Lung (tissue), 11 donors: ENCODE measurements at regions not wholly inside any gene's neighbourhood (a gene's known extent, or its start where the extent isn't known, plus 50 kb on each side); places are given as distances from the start of the nearest gene placed in this dataset.

ENCODE experiments used
- ATAC-seq: fragments of 200-7000 bp; cut with Tn5 transposase; one replicate; pipeline ENCODE4 v1.9.1; 2020; ENCODE audit warnings: moderate number of reproducible peaks; ENCODE audit not compliant: insufficient read depth, low FRiP score
- DNase-seq, 3 donors: peaks; one replicate each; pipeline ENCODE4 v3.0.0-alpha.2; 2013 to 2017
- H3K27ac ChIP-seq, 2 donors: one replicate each; pipeline ENCODE4 v1.5.1; 2013; ENCODE audit warnings: mild to moderate bottlenecking in 2 of 2, moderate library complexity in 2 of 2, control low read depth in 1 of 2, inconsistent platforms in 1 of 2, low read depth in 1 of 2, low read length in 1 of 2
- H3K27me3 ChIP-seq, 3 donors: one replicate each; pipeline ENCODE4 v1.5.1; 2013; ENCODE audit warnings: low read length in 2 of 3; ENCODE audit not compliant: control insufficient read depth in 3 of 3, insufficient read depth in 3 of 3
- H3K36me3 ChIP-seq, 4 donors: one replicate each; pipeline ENCODE4 v1.5.1; 2013; ENCODE audit warnings: low read length in 4 of 4, mild to moderate bottlenecking in 1 of 4, moderate library complexity in 1 of 4; ENCODE audit not compliant: control insufficient read depth in 4 of 4, insufficient read depth in 4 of 4
- H3K4me1 ChIP-seq, 5 donors: one replicate each; pipeline ENCODE4 v1.5.1; 2013; ENCODE audit warnings: low read length in 5 of 5, mild to moderate bottlenecking in 2 of 5, moderate library complexity in 1 of 5; ENCODE audit not compliant: control insufficient read depth in 5 of 5, insufficient read depth in 5 of 5
- H3K4me3 ChIP-seq: one replicate; pipeline ENCODE4 v1.5.1; 2013; ENCODE audit warnings: mild to moderate bottlenecking, control low read depth, moderate library complexity
- H3K9ac ChIP-seq, 2 donors: one replicate each; pipeline ENCODE4 v1.5.1; 2013; ENCODE audit warnings: low read length in 2 of 2, control low read depth in 1 of 2; ENCODE audit not compliant: insufficient read depth in 1 of 2
- H3K9me3 ChIP-seq, 4 donors: one replicate each; pipeline ENCODE4 v1.5.1; 2013; ENCODE audit warnings: low read length in 3 of 4, mild to moderate bottlenecking in 1 of 4, moderate library complexity in 1 of 4; ENCODE audit not compliant: control insufficient read depth in 4 of 4, insufficient read depth in 3 of 4
- CTCF ChIP-seq: IDR thresholded peaks from 2 replicates; pipeline ENCODE4 v1.5.1; 2012; ENCODE audit warnings: mild to moderate bottlenecking; ENCODE audit errors: control extremely low read depth, extremely low read depth
- WGBS, 2 donors: extraction: QIAGEN DNeasy Blood & Tissue Kit; methylation state at CpG; one replicate each; pipeline ENCODE4 v1.1.7; 2013; 5-methylcytosine and 5-hydroxymethylcytosine counted together
- donor health status: control.
- donor health status: control.
- donor health status: Bipolar disorder and iron deficiency.
- donor health status: healthy.
- donor health status: DM: yes; HTN: yes; CAD: no.

- Histone ChIP-seq H3K27ac (peak overlapping the region in 1 of 2 donors; percentile 9), H3K9ac (no peak overlapping the region), H3K36me3 (no peaks in the 10 kb centered on the region), H3K27me3 (no peaks in the 10 kb centered on the region), H3K4me1 (peaks cover 0 to 29% (median 9%) of the 10 kb centered on the region in 5 donors), H3K4me3 (no peak overlapping the region), H3K9me3 (peaks cover 0 to 2% (median 0%) of the 10 kb centered on the region in 4 donors)
- ATAC-seq (no peak), DNase-seq (peak; percentile 61 to 93 (median 93))
- WGBS, 2 donors: 43 to 70% methylated on average over 5 of the region's 5 CpGs
- no peak for TF ChIP-seq CTCF
Measured at GRCh38 chr2:21646345-21646744, 522.6 kb downstream of the TDRD15 start.

- no peak for ATAC-seq
- Histone ChIP-seq H3K9me3 (peaks cover 0 to 2% (median 0%) of the 10 kb centered on the region in 4 donors), H3K27ac (no peak overlapping the region), H3K9ac (no peak overlapping the region), H3K27me3 (no peaks in the 10 kb centered on the region), H3K4me1 (peaks cover 0 to 22% (median 9%) of the 10 kb centered on the region in 5 donors), H3K4me3 (no peak overlapping the region), H3K36me3 (no peaks in the 10 kb centered on the region)
- no peak for DNase-seq
- no peak for TF ChIP-seq CTCF
- WGBS, 2 donors: 45 to 62% methylated on average over 4 of the region's 4 CpGs
Measured at GRCh38 chr2:21650569-21650968, 526.8 kb downstream of the TDRD15 start.

- H3K27me3 ChIP-seq: no peaks in the 10 kb centered on the region
- no peaks in the 10 kb centered on the region for H3K36me3 ChIP-seq
- no peaks in the 10 kb centered on the region for H3K9me3 ChIP-seq
- ATAC-seq (no peak), DNase-seq (no peak)
- no peak for TF ChIP-seq CTCF
- 88 to 90% methylated on average over 4 of the region's 4 CpGs for WGBS, 2 donors
- H3K9ac ChIP-seq: no peak overlapping the region
- H3K4me3 ChIP-seq: no peak overlapping the region
- no peak overlapping the region for H3K27ac ChIP-seq
- H3K4me1 ChIP-seq: peaks cover 0 to 24% (median 1%) of the 10 kb centered on the region in 5 donors
Measured at GRCh38 chr2:21655136-21655535, 531.4 kb downstream of the TDRD15 start.

GRCh38 chr2:21656330-21657075, 532.7 kb downstream of the TDRD15 start:
- Histone ChIP-seq H3K4me3 (no peak overlapping the region), H3K4me1 (peaks cover 0 to 24% (median 1%) of the 10 kb centered on the region in 5 donors), H3K9ac (no peak overlapping the region), H3K9me3 (no peaks in the 10 kb centered on the region), H3K27me3 (no peaks in the 10 kb centered on the region), H3K27ac (no peak overlapping the region), H3K36me3 (no peaks in the 10 kb centered on the region)
- TF ChIP-seq CTCF: no peak
- 77 to 82% methylated on average over 10 of the region's 10 CpGs for WGBS, 2 donors
- no peak for ATAC-seq
- DNase-seq: peak; percentile 21 to 76 (median 72)
